ENCODE measurements at regions not wholly inside any gene's neighbourhood (a gene's known extent, or its start where the extent isn't known, plus 50 kb on each side); places are given as distances from the start of the nearest gene placed in this dataset.

- Histone ChIP-seq H3K9me3 (no peaks in the 10 kb centered on the region), H3K4me3 (no peak overlapping the region), H3K4me1 (no peaks in the 10 kb centered on the region), H3K27me3 (no peaks in the 10 kb centered on the region), H3K36me3 (no peaks in the 10 kb centered on the region), H3K27ac (no peak overlapping the region)
- DNase-seq (no peak), ATAC-seq (ENCODE audit: low FRiP score in 2 of 2) (no peak)
- 79 to 92% methylated on average over 3 of the region's 3 CpGs for WGBS, 2 donors
- TF ChIP-seq POLR2AphosphoS5 (IDR thresholded peaks at IDR 0.05) (no peak), POLR2A (IDR thresholded peaks at IDR 0.05) (no peak), EP300 (IDR thresholded peaks at IDR 0.05) (no peak), CTCF (IDR thresholded peaks at IDR 0.05) (no peak)
Measured at GRCh38 chr3:106056931-106057330, 188.1 kb upstream of the CBLB start.

GRCh38 chr3:106058475-106058874, 189.7 kb upstream of the CBLB start:
- no peaks in the 10 kb centered on the region for H3K36me3 ChIP-seq
- ATAC-seq (ENCODE audit: low FRiP score in 2 of 2) (no peak), DNase-seq (no peak)
- H3K27me3 ChIP-seq: no peaks in the 10 kb centered on the region
- H3K9me3 ChIP-seq: no peaks in the 10 kb centered on the region
- no peak overlapping the region for H3K4me3 ChIP-seq
- TF ChIP-seq CTCF (IDR thresholded peaks at IDR 0.05) (no peak), EP300 (IDR thresholded peaks at IDR 0.05) (no peak), POLR2AphosphoS5 (IDR thresholded peaks at IDR 0.05) (no peak), POLR2A (IDR thresholded peaks at IDR 0.05) (no peak)
- no peak overlapping the region for H3K27ac ChIP-seq
- H3K4me1 ChIP-seq: no peaks in the 10 kb centered on the region
- WGBS, 2 donors: 88% methylated on average over 2 of the region's 2 CpGs

- Histone ChIP-seq H3K4me3 (no peak overlapping the region), H3K27me3 (no peaks in the 10 kb centered on the region), H3K9me3 (peaks cover 0 to 5% (median 0%) of the 10 kb centered on the region in 4 donors), H3K27ac (no peak overlapping the region), H3K4me1 (no peaks in the 10 kb centered on the region), H3K36me3 (no peaks in the 10 kb centered on the region)
- ATAC-seq (ENCODE audit: low FRiP score in 2 of 2) (no peak), DNase-seq (no peak)
- WGBS, 2 donors: 43 to 63% methylated on average over 2 of the region's 2 CpGs
- TF ChIP-seq POLR2A (IDR thresholded peaks at IDR 0.05) (no peak), EP300 (IDR thresholded peaks at IDR 0.05) (no peak), CTCF (IDR thresholded peaks at IDR 0.05) (no peak), POLR2AphosphoS5 (IDR thresholded peaks at IDR 0.05) (no peak)
Measured at GRCh38 chr3:106059953-106060517, 191.2 kb upstream of the CBLB start.

- DNase-seq: no peak
- ATAC-seq (ENCODE audit: low FRiP score in 2 of 2): no peak
- H3K27ac ChIP-seq: no peak overlapping the region
- no peaks in the 10 kb centered on the region for H3K36me3 ChIP-seq
- 96 to 98% methylated on average over 3 of the region's 3 CpGs for WGBS, 2 donors
- no peaks in the 10 kb centered on the region for H3K27me3 ChIP-seq
- H3K9me3 ChIP-seq: peaks cover 0 to 5% (median 0%) of the 10 kb centered on the region in 4 donors
- TF ChIP-seq POLR2A (IDR thresholded peaks at IDR 0.05) (no peak), CTCF (IDR thresholded peaks at IDR 0.05) (no peak), POLR2AphosphoS5 (IDR thresholded peaks at IDR 0.05) (no peak), EP300 (IDR thresholded peaks at IDR 0.05) (no peak)
- no peaks in the 10 kb centered on the region for H3K4me1 ChIP-seq
- no peak overlapping the region for H3K4me3 ChIP-seq
Measured at GRCh38 chr3:106063909-106064308, 195.1 kb upstream of the CBLB start.

- Histone ChIP-seq H3K4me1 (no peaks in the 10 kb centered on the region), H3K9me3 (peaks cover 0 to 5% (median 0%) of the 10 kb centered on the region in 4 donors), H3K27me3 (no peaks in the 10 kb centered on the region), H3K27ac (no peak overlapping the region), H3K4me3 (no peak overlapping the region), H3K36me3 (no peaks in the 10 kb centered on the region)
- ATAC-seq (ENCODE audit: low FRiP score in 2 of 2) (no peak), DNase-seq (no peak)
- no peak for TF ChIP-seq EP300 (IDR thresholded peaks at IDR 0.05)
- TF ChIP-seq POLR2A (IDR thresholded peaks at IDR 0.05): no peak
- TF ChIP-seq POLR2AphosphoS5 (IDR thresholded peaks at IDR 0.05): no peak
- TF ChIP-seq CTCF (IDR thresholded peaks at IDR 0.05): no peak
Measured at GRCh38 chr3:106065831-106066230, 197.0 kb upstream of the CBLB start.

Data from upper lobe of left lung (tissue), 6 donors.